T-helper 2 cell treated with Interferon-gamma antibody and Interleukin-4, amounts not matched to agents 5 μg/mL and 100 μg/mL, for 36 hours (primary cell): ENCODE measurements at regions not wholly inside any gene's neighbourhood (a gene's known extent, or its start where the extent isn't known, plus 50 kb on each side); places are given as distances from the start of the nearest gene placed in this dataset.

Experiments used
- DNase-seq: peaks from one replicate; pipeline ENCODE4 v3.0.0; 2021; ENCODE audit warnings: low spot score
- H3K27ac Mint-ChIP-seq: one replicate; pipeline ENCODE4 v1.8.0; 2021; ENCODE audit warnings: mild to moderate bottlenecking, mixed read lengths
- H3K27me3 Mint-ChIP-seq: one replicate; pipeline ENCODE4 v1.8.0; 2021; ENCODE audit warnings: low read depth, mixed read lengths
- H3K36me3 Mint-ChIP-seq: one replicate; pipeline ENCODE4 v1.8.0; 2021; ENCODE audit warnings: low read depth, mixed read lengths
- H3K4me1 Mint-ChIP-seq: one replicate; pipeline ENCODE4 v1.8.0; 2021; ENCODE audit warnings: low read depth, mixed read lengths
- H3K4me3 Mint-ChIP-seq: one replicate; pipeline ENCODE4 v1.8.0; 2022; ENCODE audit warnings: mild to moderate bottlenecking, moderate library complexity, mixed read lengths
- H3K9me3 Mint-ChIP-seq: one replicate; pipeline ENCODE4 v1.8.0; 2021; ENCODE audit warnings: mixed read lengths

DNA sequence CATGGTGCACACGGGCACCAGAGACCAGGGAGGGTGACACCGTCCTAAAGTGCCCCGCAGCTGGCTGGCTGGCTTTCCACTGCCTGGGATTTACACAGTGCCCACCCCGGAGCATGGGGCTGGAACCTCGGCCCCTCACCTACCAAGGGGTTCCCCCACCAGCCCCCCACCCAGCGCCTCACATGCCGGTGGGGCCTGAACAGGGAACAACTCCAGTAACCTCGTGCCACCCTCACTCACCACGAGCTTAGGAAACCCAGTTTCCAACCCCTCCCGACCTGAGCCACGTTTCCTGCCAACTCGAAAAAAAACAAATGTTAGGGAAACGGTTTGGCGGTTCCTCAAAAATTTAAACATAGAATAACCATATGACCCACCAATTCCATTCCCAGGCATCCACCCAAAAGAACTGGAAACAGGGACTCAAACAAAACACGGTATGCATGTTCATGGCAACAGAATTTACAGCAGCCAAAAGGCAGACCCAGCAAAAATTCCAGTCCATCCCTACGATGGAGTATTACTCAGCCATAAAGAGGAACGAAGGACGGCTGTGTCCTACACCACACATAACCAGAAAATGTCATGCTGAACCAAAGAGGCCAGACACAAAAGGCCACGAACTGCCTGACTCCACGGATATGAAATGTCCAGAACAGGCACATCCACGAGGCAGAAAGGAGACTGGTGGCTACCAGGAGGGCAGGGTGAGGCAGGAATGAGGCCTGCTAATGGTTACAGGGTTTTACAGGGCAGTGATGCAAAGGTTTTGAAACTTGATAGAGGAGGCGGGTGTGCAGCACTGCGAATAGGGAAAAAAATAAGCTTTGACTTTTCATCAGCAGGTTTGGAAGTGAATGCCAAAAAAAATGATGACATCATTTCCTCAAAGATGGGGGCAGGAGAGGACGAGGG, 68.9 kb downstream of the NCOR2 start:
- Mint-ChIP-seq H3K4me3 (no peak overlapping the region), H3K9me3 (no peaks in the 10 kb centered on the region), H3K36me3 (peaks cover under 1% of the 10 kb centered on the region), H3K27ac (no peak overlapping the region), H3K4me1 (peaks cover 7% of the 10 kb centered on the region), H3K27me3 (no peaks in the 10 kb centered on the region)
- no peak for DNase-seq

DNA sequence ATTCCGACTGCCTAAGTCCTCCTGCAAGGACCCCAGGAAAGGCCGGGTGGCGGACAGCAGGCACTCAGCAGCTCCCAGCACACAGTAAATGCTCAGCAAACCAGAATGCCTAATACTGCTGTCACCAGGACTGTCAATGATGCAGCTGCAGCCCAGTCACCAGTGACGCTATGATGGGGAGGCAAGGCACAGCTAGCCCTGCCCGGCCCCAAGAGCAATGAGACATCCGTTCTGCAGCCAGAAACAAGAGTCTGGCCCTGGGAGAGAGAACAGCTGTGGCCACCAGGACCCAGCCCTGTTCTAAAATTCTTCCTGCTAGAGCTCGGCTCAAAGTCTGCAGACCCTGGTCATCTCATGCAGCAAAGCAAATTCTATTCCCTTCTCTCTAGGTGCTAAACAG, 69.8 kb downstream of the NCOR2 start:
- DNase-seq = no peak
- H3K4me1 Mint-ChIP-seq = peaks cover 8% of the 10 kb centered on the region
- no peak overlapping the region for H3K4me3 Mint-ChIP-seq
- no peak overlapping the region for H3K27ac Mint-ChIP-seq
- no peaks in the 10 kb centered on the region for H3K9me3 Mint-ChIP-seq
- no peaks in the 10 kb centered on the region for H3K27me3 Mint-ChIP-seq
- H3K36me3 Mint-ChIP-seq = peaks cover 2% of the 10 kb centered on the region

DNA sequence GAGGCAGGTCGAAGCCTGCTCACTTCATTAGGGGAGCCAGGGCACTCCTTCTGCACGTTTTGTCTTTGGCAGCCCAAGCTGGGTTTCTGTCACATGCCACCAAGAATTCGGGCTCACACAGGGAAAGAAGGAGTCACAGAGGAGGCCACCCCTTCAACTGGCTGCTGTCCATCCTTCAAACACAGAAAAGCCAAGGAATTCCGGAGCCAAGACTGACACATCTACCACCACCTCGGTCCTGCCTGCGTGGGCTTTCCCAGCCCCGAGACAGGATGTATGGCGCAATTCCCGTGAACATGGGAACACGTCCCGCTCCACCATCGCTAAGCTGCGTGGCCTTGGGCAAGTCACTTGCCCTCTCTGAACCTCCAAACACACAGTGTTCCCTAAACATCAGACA, 70.4 kb downstream of the NCOR2 start:
- H3K4me3 Mint-ChIP-seq = no peak overlapping the region
- H3K4me1 Mint-ChIP-seq = peaks cover 7% of the 10 kb centered on the region
- no peak for DNase-seq
- no peaks in the 10 kb centered on the region for H3K27me3 Mint-ChIP-seq
- peaks cover 2% of the 10 kb centered on the region for H3K36me3 Mint-ChIP-seq
- no peak overlapping the region for H3K27ac Mint-ChIP-seq
- H3K9me3 Mint-ChIP-seq = no peaks in the 10 kb centered on the region

DNA sequence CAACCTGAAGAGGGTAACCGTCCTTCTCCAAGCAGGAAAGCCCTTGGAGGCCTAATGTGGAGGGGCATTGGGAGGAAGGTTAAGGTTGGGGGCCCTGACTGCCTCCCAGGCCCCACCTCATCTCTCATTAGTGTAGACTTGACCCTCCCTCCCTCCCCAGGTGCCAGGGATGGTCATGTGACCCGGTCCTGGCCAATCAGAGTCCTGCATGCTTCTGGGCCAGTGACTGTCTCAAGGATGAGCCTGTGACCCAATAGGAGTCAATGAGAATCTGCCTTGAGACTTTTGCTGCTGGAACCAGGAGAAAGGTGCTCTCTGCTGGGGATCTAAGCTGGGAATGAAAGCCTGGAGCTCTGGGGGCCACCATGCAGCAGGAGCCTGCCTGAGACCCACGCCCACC, 70.8 kb downstream of the NCOR2 start:
- peaks cover 7% of the 10 kb centered on the region for H3K4me1 Mint-ChIP-seq
- H3K27ac Mint-ChIP-seq = no peak overlapping the region
- H3K27me3 Mint-ChIP-seq = no peaks in the 10 kb centered on the region
- H3K36me3 Mint-ChIP-seq = peaks cover 2% of the 10 kb centered on the region
- H3K9me3 Mint-ChIP-seq = no peaks in the 10 kb centered on the region
- no peak for DNase-seq
- H3K4me3 Mint-ChIP-seq = no peak overlapping the region

DNA sequence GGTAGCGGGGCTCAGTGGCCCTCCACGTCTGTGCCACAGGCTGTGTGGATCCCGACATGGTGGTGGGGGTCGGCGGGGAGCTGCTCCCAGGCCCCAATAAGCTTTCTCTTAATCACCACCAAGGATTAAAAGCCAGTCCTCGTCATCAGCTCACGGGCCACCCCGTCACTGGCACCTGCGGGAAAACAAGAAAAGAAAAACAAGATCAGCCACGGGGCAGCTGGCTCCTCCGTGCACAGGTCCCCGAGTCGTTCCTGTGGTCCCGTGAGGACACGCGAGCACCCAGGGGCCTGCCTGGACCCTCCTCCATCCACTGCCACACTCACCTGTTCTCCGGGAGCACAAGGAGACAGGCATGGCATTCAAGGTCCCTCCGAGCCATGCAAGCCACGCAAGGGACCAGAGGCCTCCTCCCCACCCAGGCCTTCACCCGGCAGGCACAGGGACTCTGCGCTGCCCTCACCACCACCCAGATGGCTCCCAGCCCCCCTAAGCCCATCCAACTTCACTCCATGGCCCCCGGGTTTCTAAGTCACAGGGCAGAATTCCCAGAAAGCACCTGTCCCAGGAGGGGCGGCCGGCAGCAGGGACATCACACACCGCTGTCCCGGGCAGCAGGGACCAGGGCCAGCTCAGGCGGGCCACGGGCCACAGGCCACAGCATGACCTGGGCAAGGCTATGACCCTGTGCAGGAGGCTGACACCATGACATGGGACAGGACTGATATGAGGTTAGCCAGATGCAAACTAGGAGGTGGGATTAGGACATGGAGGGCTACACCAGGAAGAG, 72.0 kb downstream of the NCOR2 start:
- DNase-seq = no peak
- Mint-ChIP-seq H3K27ac (no peak overlapping the region), H3K4me1 (peaks cover 7% of the 10 kb centered on the region), H3K9me3 (no peaks in the 10 kb centered on the region), H3K36me3 (peaks cover 2% of the 10 kb centered on the region), H3K4me3 (no peak overlapping the region), H3K27me3 (no peaks in the 10 kb centered on the region)

DNA sequence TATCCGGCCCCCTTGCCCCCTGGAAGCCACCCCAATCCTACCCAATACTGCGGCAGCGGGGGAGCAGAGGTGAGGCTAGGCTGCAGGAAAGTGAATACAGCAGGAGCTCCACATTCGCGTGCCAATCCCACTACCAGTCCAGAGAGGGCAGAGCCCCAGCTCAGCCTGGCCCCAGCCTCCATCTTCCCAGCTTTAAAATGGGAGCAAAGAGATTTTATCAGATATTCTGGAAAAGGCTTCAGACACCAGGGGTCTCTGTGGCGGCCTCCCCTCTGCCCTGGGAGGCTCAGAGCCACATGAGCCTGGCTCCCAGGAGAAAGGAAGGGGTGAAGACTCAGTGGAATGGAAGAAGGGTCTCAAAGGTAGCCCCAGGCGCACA, 72.7 kb downstream of the NCOR2 start:
- no peak for DNase-seq
- Mint-ChIP-seq H3K4me3 (no peak overlapping the region), H3K4me1 (peaks cover 7% of the 10 kb centered on the region), H3K9me3 (no peaks in the 10 kb centered on the region), H3K36me3 (peaks cover 2% of the 10 kb centered on the region), H3K27me3 (no peaks in the 10 kb centered on the region), H3K27ac (no peak overlapping the region)

DNA sequence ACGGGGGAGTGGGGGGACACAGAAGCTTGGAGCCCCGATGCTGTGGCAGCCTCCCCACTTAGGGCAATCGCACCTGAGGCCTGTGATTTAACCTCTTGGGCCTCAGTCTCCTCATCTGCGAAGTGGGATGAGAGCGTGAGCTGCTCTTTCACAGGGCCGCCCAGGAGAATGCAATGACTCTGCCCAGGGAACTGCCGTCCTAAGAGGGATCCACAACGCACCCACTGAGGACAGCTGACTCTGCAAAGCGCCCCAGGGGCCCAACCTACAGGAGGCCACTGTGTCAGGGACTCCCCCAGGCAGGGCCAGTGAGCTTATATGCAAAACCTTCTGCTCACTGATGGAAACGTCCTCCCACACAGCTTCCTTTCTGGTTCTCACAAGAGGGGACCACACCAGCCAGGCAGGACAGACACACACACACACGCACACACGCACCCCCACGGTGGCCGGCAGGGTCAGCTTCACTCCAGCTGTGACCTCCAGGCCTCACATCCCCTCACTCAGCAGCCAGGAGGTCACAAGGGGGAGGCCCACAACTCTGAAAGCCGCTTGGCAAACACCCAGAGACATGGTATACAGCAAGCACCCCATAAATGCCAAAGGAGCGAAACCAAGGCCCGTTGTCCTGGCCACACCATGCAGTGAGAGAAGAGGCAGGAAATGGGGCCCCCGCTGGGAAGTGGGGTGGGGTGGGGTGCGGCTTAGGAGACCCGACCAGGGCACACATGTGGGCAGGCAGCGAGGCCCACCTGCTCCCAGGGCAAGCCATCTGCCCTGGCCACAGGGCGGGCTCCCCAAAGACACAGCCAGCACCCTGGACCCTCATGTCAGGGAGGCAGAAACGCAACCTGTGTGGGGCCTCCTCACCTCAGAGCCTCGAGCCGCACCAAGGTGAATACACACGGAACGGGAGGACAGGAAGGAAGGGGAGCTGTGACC, 73.3 kb downstream of the NCOR2 start:
- H3K4me1 Mint-ChIP-seq = peaks cover 7% of the 10 kb centered on the region
- no peaks in the 10 kb centered on the region for H3K27me3 Mint-ChIP-seq
- H3K9me3 Mint-ChIP-seq = no peaks in the 10 kb centered on the region
- peak overlapping the region; percentile 69 for H3K27ac Mint-ChIP-seq
- peak; percentile 75 for DNase-seq
- H3K4me3 Mint-ChIP-seq = no peak overlapping the region
- peaks cover 2% of the 10 kb centered on the region for H3K36me3 Mint-ChIP-seq

DNA sequence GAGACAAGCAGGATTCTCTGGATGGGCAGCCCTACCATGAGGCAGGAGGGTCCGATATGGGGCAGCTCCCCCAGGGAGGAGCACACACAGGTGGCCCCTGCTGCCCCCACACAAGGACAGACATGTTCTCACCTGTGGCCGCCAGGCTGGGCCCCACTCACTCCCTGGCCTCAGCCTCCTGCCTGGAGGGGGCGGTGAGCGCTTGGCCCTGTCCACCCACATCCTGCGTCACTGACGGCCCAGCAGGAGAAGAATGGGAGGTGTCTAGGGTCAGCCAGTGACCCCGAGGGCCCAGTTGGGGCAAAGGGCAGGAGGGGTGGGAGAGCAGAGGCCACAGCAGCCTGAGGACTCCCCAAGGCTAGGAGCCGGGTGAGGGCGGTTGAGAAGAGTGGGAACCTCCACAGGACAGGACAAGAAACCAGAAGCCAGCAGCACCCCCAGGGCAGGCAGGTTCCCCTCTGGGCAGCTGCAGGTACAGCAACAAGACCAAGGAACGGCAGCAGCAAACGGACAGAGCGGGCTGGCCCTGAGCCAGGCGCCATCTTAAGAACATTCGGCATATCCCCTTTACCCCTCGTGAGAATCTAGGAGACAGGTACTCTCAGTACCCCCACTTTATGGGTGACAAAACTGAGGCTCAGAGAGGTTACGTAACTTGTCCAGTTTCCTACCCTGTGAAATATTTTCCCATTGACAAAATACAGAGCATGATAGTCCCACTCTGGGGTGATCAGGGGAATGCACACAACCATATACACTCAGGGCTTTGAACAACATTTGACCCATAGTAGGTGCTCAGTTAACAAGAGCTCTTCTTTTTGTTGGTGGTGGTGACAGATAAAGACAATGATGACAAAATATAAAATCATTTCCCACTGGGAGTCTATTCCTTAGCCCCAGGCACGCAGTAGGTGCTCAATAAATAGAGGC, 74.3 kb downstream of the NCOR2 start:
- Mint-ChIP-seq H3K9me3 (no peaks in the 10 kb centered on the region), H3K27ac (peak overlapping the region; percentile 66), H3K4me1 (peaks cover 7% of the 10 kb centered on the region), H3K4me3 (no peak overlapping the region), H3K27me3 (no peaks in the 10 kb centered on the region), H3K36me3 (peaks cover 2% of the 10 kb centered on the region)
- no peak for DNase-seq

DNA sequence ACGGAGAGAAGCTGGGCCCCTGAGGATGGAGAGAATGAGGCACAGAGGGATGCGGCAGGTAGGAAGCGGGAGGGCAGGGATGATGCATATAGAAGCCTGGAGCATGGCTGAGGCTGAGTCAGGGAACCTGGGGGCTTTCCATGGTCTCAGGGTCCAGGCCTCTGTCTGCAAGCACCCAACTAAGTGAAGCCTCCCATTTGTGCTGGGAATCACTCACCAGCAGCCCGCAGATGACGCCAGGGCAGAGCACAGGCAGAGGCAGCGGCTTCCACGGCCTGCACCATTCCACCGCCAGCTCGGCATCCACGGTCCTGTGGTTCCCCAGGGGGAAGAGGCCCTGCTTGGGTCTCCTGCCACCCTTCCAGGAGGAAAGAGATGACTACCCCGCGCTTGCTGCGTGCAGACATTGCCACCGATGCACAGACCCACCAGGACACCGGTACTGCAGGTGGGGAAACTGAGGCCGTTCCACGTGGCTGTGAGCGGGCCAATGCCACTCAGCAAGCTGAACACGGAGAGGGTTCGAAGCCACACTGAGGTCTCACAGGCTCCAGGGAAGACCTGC, 75.5 kb downstream of the NCOR2 start:
- no peak overlapping the region for H3K27ac Mint-ChIP-seq
- H3K4me1 Mint-ChIP-seq = peaks cover 7% of the 10 kb centered on the region
- no peaks in the 10 kb centered on the region for H3K9me3 Mint-ChIP-seq
- no peaks in the 10 kb centered on the region for H3K27me3 Mint-ChIP-seq
- no peak overlapping the region for H3K4me3 Mint-ChIP-seq
- no peak for DNase-seq
- peaks cover 2% of the 10 kb centered on the region for H3K36me3 Mint-ChIP-seq

DNA sequence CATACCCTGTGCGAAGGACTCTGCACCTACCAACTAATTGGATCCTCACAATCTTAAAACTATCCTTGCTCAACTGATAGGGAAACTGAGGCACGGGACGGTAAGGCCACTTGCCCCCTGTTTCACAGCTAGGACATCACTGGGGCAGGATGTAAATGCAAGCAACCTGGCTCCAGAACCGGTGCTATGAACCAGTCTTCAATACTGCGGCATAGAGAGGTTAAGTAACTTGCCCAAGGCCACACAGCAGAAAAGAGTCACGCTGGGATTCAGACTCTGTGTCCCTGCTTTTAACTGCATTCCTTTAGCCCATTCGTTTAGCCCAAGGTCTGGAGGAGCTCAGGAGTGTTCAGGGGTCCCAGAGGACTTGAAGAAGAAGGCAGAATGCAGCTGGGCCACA, 76.1 kb downstream of the NCOR2 start:
- H3K4me3 Mint-ChIP-seq = no peak overlapping the region
- no peaks in the 10 kb centered on the region for H3K27me3 Mint-ChIP-seq
- no peak for DNase-seq
- peaks cover 7% of the 10 kb centered on the region for H3K4me1 Mint-ChIP-seq
- peaks cover 2% of the 10 kb centered on the region for H3K36me3 Mint-ChIP-seq
- no peak overlapping the region for H3K27ac Mint-ChIP-seq
- no peaks in the 10 kb centered on the region for H3K9me3 Mint-ChIP-seq

DNA sequence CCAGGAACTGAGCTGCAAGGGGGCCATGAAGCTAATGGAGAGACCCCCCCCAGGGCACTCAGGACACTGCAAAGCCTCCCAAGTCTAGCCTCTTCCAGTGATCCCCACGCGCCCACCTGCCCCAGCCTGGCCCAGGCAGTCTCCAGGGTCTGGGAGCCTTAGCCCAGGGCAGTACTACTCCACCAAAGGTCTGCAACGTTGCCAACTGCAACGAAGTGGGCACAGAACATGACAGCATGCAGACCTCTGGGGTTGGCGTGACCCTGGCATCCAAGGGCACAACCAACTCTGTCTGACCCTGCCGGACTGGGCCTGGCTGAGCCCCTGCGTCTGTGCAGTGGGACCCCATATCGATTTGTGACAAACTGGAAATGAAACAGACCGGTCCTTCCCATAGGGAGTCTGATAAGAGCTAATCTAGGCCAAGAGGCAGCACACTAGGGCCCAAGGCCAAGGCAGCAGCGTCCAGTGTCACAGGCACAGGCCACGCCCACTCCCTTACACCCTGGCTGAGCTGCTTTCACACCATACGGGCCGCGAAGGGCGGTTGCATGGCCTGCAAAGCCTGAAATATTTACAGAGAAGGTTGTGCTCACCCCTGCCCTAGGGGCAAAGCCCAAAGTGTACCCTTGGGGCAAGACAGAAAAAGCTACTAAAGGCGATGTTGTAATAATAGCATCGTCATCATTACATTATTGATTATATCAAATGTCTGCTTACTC, 76.7 kb downstream of the NCOR2 start:
- H3K27ac Mint-ChIP-seq = no peak overlapping the region
- peaks cover 7% of the 10 kb centered on the region for H3K4me1 Mint-ChIP-seq
- DNase-seq = no peak
- no peaks in the 10 kb centered on the region for H3K27me3 Mint-ChIP-seq
- H3K4me3 Mint-ChIP-seq = no peak overlapping the region
- no peaks in the 10 kb centered on the region for H3K9me3 Mint-ChIP-seq
- peaks cover 2% of the 10 kb centered on the region for H3K36me3 Mint-ChIP-seq

DNA sequence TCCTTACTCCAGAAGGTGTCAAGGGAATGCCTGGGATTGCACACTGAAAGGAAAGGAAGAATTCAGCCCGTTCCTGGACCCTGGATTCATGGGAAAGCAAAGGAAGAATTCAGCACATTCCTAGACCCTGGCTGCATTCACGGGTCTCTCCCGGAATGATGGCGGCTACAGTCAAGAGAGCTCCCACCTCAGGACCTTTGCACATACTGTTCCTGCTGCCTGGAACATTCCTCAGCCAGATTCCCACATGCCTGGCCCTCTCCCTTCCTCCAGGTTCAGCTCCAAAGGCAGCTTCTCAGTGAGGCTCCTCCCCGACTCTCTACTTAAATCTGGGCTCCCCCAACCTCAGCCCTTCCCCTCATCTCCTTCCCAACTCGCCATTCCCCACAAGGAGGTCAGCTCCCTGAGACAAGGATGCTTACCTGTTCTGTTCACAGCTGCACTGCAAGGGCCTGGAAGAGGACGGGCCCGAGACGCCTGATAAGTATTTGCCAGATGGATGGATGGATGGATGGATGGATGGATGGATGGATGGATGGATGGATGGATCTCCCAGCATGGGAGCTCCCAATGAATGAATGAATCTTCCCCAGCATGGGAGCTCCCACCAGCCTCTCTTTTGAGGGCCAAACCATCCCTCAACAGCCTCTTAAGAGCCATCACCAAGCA, 77.4 kb downstream of the NCOR2 start:
- no peak for DNase-seq
- Mint-ChIP-seq H3K4me3 (no peak overlapping the region), H3K27me3 (no peaks in the 10 kb centered on the region), H3K9me3 (no peaks in the 10 kb centered on the region), H3K27ac (no peak overlapping the region), H3K4me1 (peaks cover 7% of the 10 kb centered on the region), H3K36me3 (peaks cover 3% of the 10 kb centered on the region)
